Activated T-helper 2 cell treated with anti-CD3 and anti-CD28 coated beads, Interferon-gamma antibody, Interleukin-2, Interleukin-4, amounts not matched to agents 10 μg/mL and 5 μg/mL and 100 μg/mL, durations not matched to agents 14 hours and 24 hours and 36 hours (primary cell): ENCODE measurements at regions not wholly inside any gene's neighbourhood (a gene's known extent, or its start where the extent isn't known, plus 50 kb on each side); places are given as distances from the start of the nearest gene placed in this dataset.
"Not testable (repeated sequence)": the region's sequence is repeated elsewhere in the genome, so short reads cannot be mapped to it uniquely, and the experiment has no call there.

ENCODE experiments used
- DNase-seq: peaks from one replicate; pipeline ENCODE4 v3.0.0; 2021; ENCODE audit warnings: low spot score
- H3K27ac Mint-ChIP-seq: one replicate; pipeline ENCODE4 v1.8.0; 2021; ENCODE audit warnings: mixed read lengths
- H3K27me3 Mint-ChIP-seq: one replicate; pipeline ENCODE4 v1.8.0; 2021; ENCODE audit warnings: low read depth, mixed read lengths
- H3K36me3 Mint-ChIP-seq: one replicate; pipeline ENCODE4 v1.8.0; 2021; ENCODE audit warnings: low read depth, mixed read lengths
- H3K4me1 Mint-ChIP-seq: one replicate; pipeline ENCODE4 v1.8.0; 2021; ENCODE audit warnings: low read depth, mixed read lengths
- H3K4me3 Mint-ChIP-seq: one replicate; pipeline ENCODE4 v1.8.0; 2021; ENCODE audit warnings: low read depth, mild to moderate bottlenecking, moderate library complexity, mixed read lengths
- H3K9me3 Mint-ChIP-seq: one replicate; pipeline ENCODE4 v1.8.0; 2021; ENCODE audit warnings: mixed read lengths
- intact Hi-C: fragments of 100-400 bp; cut with micrococcal nuclease; formaldehyde crosslinking; loops from one replicate; pipeline ENCODE4 v1.15.1; 2023

GRCh38 chr6:100232781-100233573, 231.7 kb downstream of the SIM1 start:
- peaks cover 28% of the 10 kb centered on the region for H3K4me1 Mint-ChIP-seq
- H3K36me3 Mint-ChIP-seq = no peaks in the 10 kb centered on the region
- no peak for DNase-seq
- intact Hi-C loops = no loop called here
- H3K4me3 Mint-ChIP-seq = no peak overlapping the region
- H3K27ac Mint-ChIP-seq = no peak overlapping the region
- H3K27me3 Mint-ChIP-seq = peaks cover 20% of the 10 kb centered on the region
- H3K9me3 Mint-ChIP-seq = no peaks in the 10 kb centered on the region

GRCh38 chr6:100230953-100231316, 233.8 kb downstream of the SIM1 start:
- Mint-ChIP-seq H3K36me3 (no peaks in the 10 kb centered on the region), H3K4me1 (peaks cover 31% of the 10 kb centered on the region)
- no peak for DNase-seq

GRCh38 chr6:100230115-100230952, 234.4 kb downstream of the SIM1 start:
- Mint-ChIP-seq H3K36me3 (no peaks in the 10 kb centered on the region), H3K4me1 (peaks cover 31% of the 10 kb centered on the region), H3K27ac (peak overlapping the region; percentile 82), H3K4me3 (peak overlapping the region; percentile 18), H3K9me3 (no peaks in the 10 kb centered on the region), H3K27me3 (peaks cover 6% of the 10 kb centered on the region)
- no peak for DNase-seq
- intact Hi-C loops = loop anchor here (2.0 kb wide), 3 partner anchors 28 to 116 kb away; no protein-coding TSS in a partner anchor

More at GRCh38 chr6:100230953-100231316, 233.8 kb downstream of the SIM1 start:
- Mint-ChIP-seq H3K27ac (peak overlapping the region; percentile 82), H3K27me3 (peaks cover 10% of the 10 kb centered on the region), H3K9me3 (no peaks in the 10 kb centered on the region), H3K4me3 (no peak overlapping the region)
- intact Hi-C loops = loop anchor here (2.0 kb wide), 3 partner anchors 28 to 116 kb away; no protein-coding TSS in a partner anchor

- peaks cover 1% of the 10 kb centered on the region for H3K9me3 Mint-ChIP-seq
- peaks cover 4% of the 10 kb centered on the region for H3K27me3 Mint-ChIP-seq
- H3K4me1 Mint-ChIP-seq = peaks cover 29% of the 10 kb centered on the region
- no peaks in the 10 kb centered on the region for H3K36me3 Mint-ChIP-seq
- intact Hi-C loops = loop anchor here (2.0 kb wide), 1 partner anchor 243 kb away; no protein-coding TSS in a partner anchor
- DNase-seq = no peak
- peak overlapping the region; percentile 85 for H3K27ac Mint-ChIP-seq
- peak overlapping the region; percentile 72 for H3K4me3 Mint-ChIP-seq
These were observed 235.2 kb downstream of the SIM1 start for GRCh38 chr6:100229512-100229911.

GRCh38 chr6:100228834-100229441, 234.9 kb upstream of the MCHR2 start:
- Mint-ChIP-seq H3K9me3 (peaks cover 3% of the 10 kb centered on the region), H3K27ac (peak overlapping the region; percentile 85), H3K27me3 (peaks cover 3% of the 10 kb centered on the region), H3K4me1 (peaks cover 29% of the 10 kb centered on the region), H3K36me3 (no peaks in the 10 kb centered on the region), H3K4me3 (peak overlapping the region; percentile 72)
- DNase-seq = peak; percentile 62
- intact Hi-C loops = loop anchor here (1.0 to 2.0 kb wide), 2 partner anchors 57 to 244 kb away; no protein-coding TSS in a partner anchor

GRCh38 chr6:100228437-100228833, 234.4 kb upstream of the MCHR2 start:
- intact Hi-C loops = loop anchor here (1.0 to 2.0 kb wide), 2 partner anchors 56 to 244 kb away; no protein-coding TSS in a partner anchor
- DNase-seq = no peak

GRCh38 chr6:100226811-100227210, 232.8 kb upstream of the MCHR2 start:
- H3K27ac Mint-ChIP-seq = no peak overlapping the region
- intact Hi-C loops = no loop called here
- no peak for DNase-seq
- H3K4me1 Mint-ChIP-seq = peaks cover 29% of the 10 kb centered on the region
- H3K36me3 Mint-ChIP-seq = no peaks in the 10 kb centered on the region
- peaks cover 3% of the 10 kb centered on the region for H3K27me3 Mint-ChIP-seq
- H3K9me3 Mint-ChIP-seq = peaks cover 3% of the 10 kb centered on the region
- H3K4me3 Mint-ChIP-seq = no peak overlapping the region

More at GRCh38 chr6:100228437-100228833, 234.4 kb upstream of the MCHR2 start:
- peaks cover 3% of the 10 kb centered on the region for H3K27me3 Mint-ChIP-seq
- peak overlapping the region; percentile 80 for H3K27ac Mint-ChIP-seq
- no peaks in the 10 kb centered on the region for H3K36me3 Mint-ChIP-seq
- peaks cover 29% of the 10 kb centered on the region for H3K4me1 Mint-ChIP-seq
- H3K4me3 Mint-ChIP-seq = peak overlapping the region; percentile 55
- H3K9me3 Mint-ChIP-seq = peaks cover 3% of the 10 kb centered on the region

GRCh38 chr6:100223952-100224351, 229.9 kb upstream of the MCHR2 start:
- intact Hi-C loops, H3K9me3 Mint-ChIP-seq, DNase-seq, H3K27ac Mint-ChIP-seq, H3K4me3 Mint-ChIP-seq, H3K36me3 Mint-ChIP-seq: not testable (repeated sequence)
- H3K27me3 Mint-ChIP-seq = peaks cover 14% of the 10 kb centered on the region
- peaks cover 10% of the 10 kb centered on the region for H3K4me1 Mint-ChIP-seq

- no peaks in the 10 kb centered on the region for H3K4me1 Mint-ChIP-seq
- H3K36me3 Mint-ChIP-seq = no peaks in the 10 kb centered on the region
- no peak overlapping the region for H3K27ac Mint-ChIP-seq
- intact Hi-C loops = no loop called here
- H3K9me3 Mint-ChIP-seq = peaks cover 3% of the 10 kb centered on the region
- H3K4me3 Mint-ChIP-seq = no peak overlapping the region
- DNase-seq = no peak
- peaks cover 18% of the 10 kb centered on the region for H3K27me3 Mint-ChIP-seq
These were observed 226.5 kb upstream of the MCHR2 start for GRCh38 chr6:100220543-100220942.

GRCh38 chr6:100217225-100218012, 223.4 kb upstream of the MCHR2 start:
- Mint-ChIP-seq H3K27ac (no peak overlapping the region), H3K4me1 (no peaks in the 10 kb centered on the region), H3K36me3 (no peaks in the 10 kb centered on the region), H3K27me3 (peaks cover 18% of the 10 kb centered on the region), H3K4me3 (no peak overlapping the region), H3K9me3 (no peaks in the 10 kb centered on the region)
- no peak for DNase-seq
- intact Hi-C loops = no loop called here

GRCh38 chr6:100216760-100217159, 222.7 kb upstream of the MCHR2 start:
- Mint-ChIP-seq H3K4me1 (no peaks in the 10 kb centered on the region), H3K4me3 (no peak overlapping the region), H3K27me3 (peaks cover 15% of the 10 kb centered on the region), H3K27ac (no peak overlapping the region), H3K36me3 (no peaks in the 10 kb centered on the region), H3K9me3 (no peaks in the 10 kb centered on the region)
- DNase-seq = no peak
- intact Hi-C loops = no loop called here

GRCh38 chr6:100212131-100212530, 218.1 kb upstream of the MCHR2 start:
- Mint-ChIP-seq H3K4me1 (no peaks in the 10 kb centered on the region), H3K9me3 (no peaks in the 10 kb centered on the region), H3K36me3 (no peaks in the 10 kb centered on the region)

More at GRCh38 chr6:100212131-100212530, 218.1 kb upstream of the MCHR2 start:
- DNase-seq = no peak
- Mint-ChIP-seq H3K27me3 (peaks cover 14% of the 10 kb centered on the region), H3K27ac (no peak overlapping the region), H3K4me3 (no peak overlapping the region)
- intact Hi-C loops = no loop called here
